ENCODE measurements at regions not wholly inside any gene's neighbourhood (a gene's known extent, or its start where the extent isn't known, plus 50 kb on each side); places are given as distances from the start of the nearest gene placed in this dataset.

GRCh38 chrX:149161435-149162088 lies 343.5 kb downstream of the IDS start:
- H3K4me3 Mint-ChIP-seq, result no peak overlapping the region
- no peaks in the 10 kb centered on the region for H3K4me1 Mint-ChIP-seq
- Histone ChIP-seq H3K36me3 (replicated peaks in 1 of 2; ENCODE audit: control extremely low read depth in 1 of 2, control insufficient read depth in 1 of 2, extremely low read depth in 1 of 2, insufficient read depth in 2 of 2, low read length in 1 of 2) (no peaks in the 10 kb centered on the region), H3K4me2 (replicated peaks; ENCODE audit: low read depth, low read length, poor library complexity, severe bottlenecking) (no peak overlapping the region), H3K4me1 (ENCODE audit: control insufficient read depth in 2 of 2, insufficient read depth in 2 of 2, low read length in 2 of 2) (no peaks in the 10 kb centered on the region), H2AFZ (ENCODE audit: insufficient read depth, low read depth, low read length, poor library complexity, severe bottlenecking) (no peak overlapping the region), H3K4me3 (ENCODE audit: control extremely low read depth in 1 of 5, extremely low read depth in 1 of 5, insufficient read depth in 1 of 5, low read depth in 2 of 5, low read length in 4 of 5) (no peak overlapping the region), H3K27me3 (replicated peaks in 1 of 4; ENCODE audit: control extremely low read depth in 1 of 4, control insufficient read depth in 3 of 4, insufficient read depth in 4 of 4, low read length in 3 of 4) (no peaks in the 10 kb centered on the region), H3K79me2 (ENCODE audit: control insufficient read depth, insufficient read depth, low read length) (no peaks in the 10 kb centered on the region), H4K20me1 (ENCODE audit: control insufficient read depth, insufficient read depth, low read length, poor library complexity, severe bottlenecking) (no peaks in the 10 kb centered on the region), H3K27ac (ENCODE audit: low read length in 2 of 2) (no peak overlapping the region), H3K9ac (ENCODE audit: low read length) (no peak overlapping the region), H3K9me3 (ENCODE audit: control extremely low read depth in 1 of 3, control insufficient read depth in 2 of 3, insufficient read depth in 1 of 3, low read length in 2 of 3) (no peaks in the 10 kb centered on the region)
- POLR2A ChIA-PET, result no interaction called here
- DNase-seq (no peak), ATAC-seq (ENCODE audit: low read depth) (no peak)
- H3K9me3 Mint-ChIP-seq (ENCODE audit: insufficient read depth), result no peaks in the 10 kb centered on the region
- H3K27ac Mint-ChIP-seq, result no peak overlapping the region
- intact Hi-C loops (cut with micrococcal nuclease), result no loop called here
- peaks cover 10% of the 10 kb centered on the region for H3K27me3 Mint-ChIP-seq
- CTCF ChIA-PET, result no interaction called here
- 100% methylated on average over 1 of the region's 2 CpGs for WGBS (ENCODE audit: insufficient coverage)
- TF ChIP-seq EZH2 (IDR thresholded peaks at IDR 0.05; ENCODE audit: borderline replicate concordance, insufficient read depth, low read depth, low read length, poor library complexity, severe bottlenecking), result no peak
- TF ChIP-seq, protein P1, sequence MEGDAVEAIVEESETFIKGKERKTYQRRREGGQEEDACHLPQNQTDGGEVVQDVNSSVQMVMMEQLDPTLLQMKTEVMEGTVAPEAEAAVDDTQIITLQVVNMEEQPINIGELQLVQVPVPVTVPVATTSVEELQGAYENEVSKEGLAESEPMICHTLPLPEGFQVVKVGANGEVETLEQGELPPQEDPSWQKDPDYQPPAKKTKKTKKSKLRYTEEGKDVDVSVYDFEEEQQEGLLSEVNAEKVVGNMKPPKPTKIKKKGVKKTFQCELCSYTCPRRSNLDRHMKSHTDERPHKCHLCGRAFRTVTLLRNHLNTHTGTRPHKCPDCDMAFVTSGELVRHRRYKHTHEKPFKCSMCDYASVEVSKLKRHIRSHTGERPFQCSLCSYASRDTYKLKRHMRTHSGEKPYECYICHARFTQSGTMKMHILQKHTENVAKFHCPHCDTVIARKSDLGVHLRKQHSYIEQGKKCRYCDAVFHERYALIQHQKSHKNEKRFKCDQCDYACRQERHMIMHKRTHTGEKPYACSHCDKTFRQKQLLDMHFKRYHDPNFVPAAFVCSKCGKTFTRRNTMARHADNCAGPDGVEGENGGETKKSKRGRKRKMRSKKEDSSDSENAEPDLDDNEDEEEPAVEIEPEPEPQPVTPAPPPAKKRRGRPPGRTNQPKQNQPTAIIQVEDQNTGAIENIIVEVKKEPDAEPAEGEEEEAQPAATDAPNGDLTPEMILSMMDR (IDR thresholded peaks at IDR 0.05), result no peak

GRCh38 chrX:149157976-149158375 lies 347.1 kb downstream of the IDS start:
- DNase-seq (no peak), ATAC-seq (ENCODE audit: low read depth) (no peak)
- Mint-ChIP-seq H3K27ac (no peak overlapping the region), H3K4me1 (no peaks in the 10 kb centered on the region), H3K27me3 (peaks cover 10% of the 10 kb centered on the region), H3K9me3 (ENCODE audit: insufficient read depth) (no peaks in the 10 kb centered on the region), H3K4me3 (no peak overlapping the region)
- ChIA-PET CTCF (no interaction called here), POLR2A (no interaction called here)
- TF ChIP-seq, protein P1 (IDR thresholded peaks at IDR 0.05), result no peak
- TF ChIP-seq EZH2 (IDR thresholded peaks at IDR 0.05; ENCODE audit: borderline replicate concordance, insufficient read depth, low read depth, low read length, poor library complexity, severe bottlenecking), result no peak
- Histone ChIP-seq H3K4me3 (ENCODE audit: control extremely low read depth in 1 of 5, extremely low read depth in 1 of 5, insufficient read depth in 1 of 5, low read depth in 2 of 5, low read length in 4 of 5) (no peak overlapping the region), H3K4me2 (replicated peaks; ENCODE audit: low read depth, low read length, poor library complexity, severe bottlenecking) (no peak overlapping the region), H3K9me3 (ENCODE audit: control extremely low read depth in 1 of 3, control insufficient read depth in 2 of 3, insufficient read depth in 1 of 3, low read length in 2 of 3) (no peaks in the 10 kb centered on the region), H4K20me1 (ENCODE audit: control insufficient read depth, insufficient read depth, low read length, poor library complexity, severe bottlenecking) (no peaks in the 10 kb centered on the region), H3K36me3 (replicated peaks in 1 of 2; ENCODE audit: control extremely low read depth in 1 of 2, control insufficient read depth in 1 of 2, extremely low read depth in 1 of 2, insufficient read depth in 2 of 2, low read length in 1 of 2) (no peaks in the 10 kb centered on the region), H3K79me2 (ENCODE audit: control insufficient read depth, insufficient read depth, low read length) (no peaks in the 10 kb centered on the region), H3K27me3 (replicated peaks in 1 of 4; ENCODE audit: control extremely low read depth in 1 of 4, control insufficient read depth in 3 of 4, insufficient read depth in 4 of 4, low read length in 3 of 4) (no peaks in the 10 kb centered on the region), H3K9ac (ENCODE audit: low read length) (no peak overlapping the region), H3K27ac (ENCODE audit: low read length in 2 of 2) (no peak overlapping the region), H3K4me1 (ENCODE audit: control insufficient read depth in 2 of 2, insufficient read depth in 2 of 2, low read length in 2 of 2) (no peaks in the 10 kb centered on the region), H2AFZ (ENCODE audit: insufficient read depth, low read depth, low read length, poor library complexity, severe bottlenecking) (no peak overlapping the region)
- no CpG with 5 or more reads among the region's 1 CpG for WGBS (ENCODE audit: insufficient coverage)
- intact Hi-C loops (cut with micrococcal nuclease), result no loop called here
